D721Med (cell line): ENCODE measurements at regions not wholly inside any gene's neighbourhood (a gene's known extent, or its start where the extent isn't known, plus 50 kb on each side); places are given as distances from the start of the nearest gene placed in this dataset.

Source experiments
- DNase-seq: peaks from one replicate; pipeline ENCODE4 v3.0.0; 2011; ENCODE audit warnings: low spot score; ENCODE audit not compliant: insufficient read length
- FAIRE-seq: peaks from 2 replicates; lab custom pipeline; 2011; peaks lifted over from hg19 to GRCh38; lab: Jason Lieb, UNC
- TF ChIP-seq, protein P1 (sequence below): IDR thresholded peaks from 2 replicates; pipeline ENCODE4 v1.5.1; 2012; ENCODE audit warnings: mild to moderate bottlenecking, control low read depth; ENCODE audit not compliant: insufficient read depth; ENCODE audit errors: missing control alignments

DNA sequence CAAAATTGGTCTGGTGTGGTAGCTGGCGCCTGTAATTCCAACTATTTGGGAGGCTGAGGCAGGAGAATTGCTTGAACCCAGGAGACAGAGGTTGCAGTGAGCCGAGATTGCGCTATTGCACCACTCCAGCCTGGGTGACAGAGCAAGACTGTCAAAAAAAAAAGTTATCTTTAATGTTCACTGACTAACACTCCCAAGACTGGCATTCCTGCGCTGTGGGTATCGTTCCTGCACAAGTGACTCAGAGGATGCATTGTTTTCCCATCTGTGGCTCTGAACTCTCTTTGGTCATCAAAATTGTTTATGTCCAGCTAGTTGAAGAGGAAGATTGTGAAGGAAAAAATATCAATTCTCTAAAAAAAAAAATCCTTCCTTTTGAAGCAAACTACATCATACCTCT, 539.0 kb downstream of the SOX11 start:
- DNase-seq (no peak), FAIRE-seq (no peak)
- TF ChIP-seq, protein P1, sequence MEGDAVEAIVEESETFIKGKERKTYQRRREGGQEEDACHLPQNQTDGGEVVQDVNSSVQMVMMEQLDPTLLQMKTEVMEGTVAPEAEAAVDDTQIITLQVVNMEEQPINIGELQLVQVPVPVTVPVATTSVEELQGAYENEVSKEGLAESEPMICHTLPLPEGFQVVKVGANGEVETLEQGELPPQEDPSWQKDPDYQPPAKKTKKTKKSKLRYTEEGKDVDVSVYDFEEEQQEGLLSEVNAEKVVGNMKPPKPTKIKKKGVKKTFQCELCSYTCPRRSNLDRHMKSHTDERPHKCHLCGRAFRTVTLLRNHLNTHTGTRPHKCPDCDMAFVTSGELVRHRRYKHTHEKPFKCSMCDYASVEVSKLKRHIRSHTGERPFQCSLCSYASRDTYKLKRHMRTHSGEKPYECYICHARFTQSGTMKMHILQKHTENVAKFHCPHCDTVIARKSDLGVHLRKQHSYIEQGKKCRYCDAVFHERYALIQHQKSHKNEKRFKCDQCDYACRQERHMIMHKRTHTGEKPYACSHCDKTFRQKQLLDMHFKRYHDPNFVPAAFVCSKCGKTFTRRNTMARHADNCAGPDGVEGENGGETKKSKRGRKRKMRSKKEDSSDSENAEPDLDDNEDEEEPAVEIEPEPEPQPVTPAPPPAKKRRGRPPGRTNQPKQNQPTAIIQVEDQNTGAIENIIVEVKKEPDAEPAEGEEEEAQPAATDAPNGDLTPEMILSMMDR, result no peak

DNA sequence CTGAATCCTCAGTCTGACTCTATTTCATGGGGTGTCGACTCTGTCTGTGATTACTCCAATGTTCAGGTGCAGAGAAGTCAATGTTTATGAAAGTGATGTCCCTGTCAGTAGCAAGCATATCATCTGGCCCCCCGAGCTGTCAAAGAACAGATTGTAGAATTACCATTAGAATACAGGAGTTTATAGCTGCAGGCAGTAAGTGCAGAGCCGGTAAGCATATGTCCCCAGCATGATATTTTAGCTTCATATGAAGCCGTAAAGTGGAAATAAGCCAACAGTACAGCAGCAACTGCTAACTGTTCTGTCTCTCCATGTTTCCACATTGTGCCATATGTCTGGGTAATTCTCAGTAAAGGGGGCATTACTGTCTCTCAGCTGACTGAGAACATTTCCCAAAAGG, 541.8 kb downstream of the SOX11 start:
- TF ChIP-seq, protein P1, result no peak
- DNase-seq (no peak), FAIRE-seq (no peak)

DNA sequence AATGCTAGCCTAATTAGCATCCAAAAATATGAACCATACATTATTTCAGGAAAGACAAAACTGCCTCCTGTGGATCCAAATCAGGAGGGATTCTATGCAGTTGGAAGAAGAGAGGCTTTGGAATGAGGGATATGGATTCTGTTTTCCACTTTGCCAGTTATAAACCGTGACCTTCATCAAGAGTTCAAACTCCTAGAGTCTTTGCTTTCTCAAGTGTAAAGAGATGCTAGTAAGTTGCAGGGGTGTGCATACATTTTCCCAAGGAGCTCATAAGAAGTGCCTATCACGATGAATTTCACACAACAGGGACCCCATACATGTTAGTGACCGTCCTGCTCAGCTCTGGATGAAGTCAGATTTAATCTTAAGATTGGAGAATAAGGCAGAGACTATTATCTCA, 542.5 kb downstream of the SOX11 start:
- TF ChIP-seq, protein P1, result no peak
- no peak for DNase-seq
- no peak for FAIRE-seq

DNA sequence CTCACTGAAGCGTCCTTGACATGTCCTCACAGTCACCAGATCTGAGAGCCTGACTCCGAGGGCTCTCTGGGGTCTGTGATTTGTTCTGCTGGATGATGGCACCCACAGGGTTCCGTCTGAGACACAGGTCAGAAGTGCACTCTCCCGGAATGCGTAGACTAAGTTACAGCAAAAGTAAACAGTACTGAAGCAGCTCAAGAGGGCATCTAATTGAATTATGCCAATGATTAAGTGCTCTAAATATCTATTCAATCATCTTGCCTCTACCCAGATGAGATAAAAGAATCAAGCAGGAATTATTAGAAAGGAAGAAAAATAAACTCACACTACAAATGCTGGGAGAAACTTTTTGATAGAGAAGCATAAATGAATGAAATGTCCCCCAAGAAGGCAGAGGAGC, 544.1 kb downstream of the SOX11 start:
- TF ChIP-seq, protein P1, result no peak
- FAIRE-seq (no peak), DNase-seq (no peak)

DNA sequence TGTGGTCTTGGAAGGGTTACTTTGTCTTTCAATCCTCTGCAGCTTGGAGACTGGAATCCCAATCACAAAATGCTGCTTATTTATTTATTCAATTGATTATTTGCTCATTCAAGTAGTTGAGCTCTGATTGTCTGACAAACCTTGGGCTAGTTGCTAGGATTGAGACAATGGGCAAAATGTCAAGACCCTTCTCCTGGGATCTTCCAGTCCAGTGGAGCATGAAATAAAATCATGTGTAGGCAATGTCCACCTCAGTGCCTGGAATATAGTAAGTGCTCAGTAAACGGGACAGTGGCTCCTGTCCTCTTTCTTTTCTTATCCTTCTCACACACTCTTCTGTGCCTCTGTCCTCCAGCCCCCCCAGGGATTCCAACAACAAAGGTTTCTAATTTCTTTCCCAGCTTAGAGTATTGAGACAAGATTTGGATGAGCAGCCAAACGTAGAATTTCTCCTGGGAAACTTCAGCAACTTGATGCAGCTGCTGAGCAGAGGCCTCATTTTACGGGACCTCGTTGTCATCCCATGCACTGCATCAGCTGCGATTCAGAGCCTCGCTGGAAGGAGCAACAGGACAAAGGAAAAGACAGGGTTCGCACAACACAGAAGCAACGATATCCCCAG, 545.0 kb downstream of the SOX11 start:
- TF ChIP-seq, protein P1, result no peak
- FAIRE-seq (no peak), DNase-seq (no peak)

DNA sequence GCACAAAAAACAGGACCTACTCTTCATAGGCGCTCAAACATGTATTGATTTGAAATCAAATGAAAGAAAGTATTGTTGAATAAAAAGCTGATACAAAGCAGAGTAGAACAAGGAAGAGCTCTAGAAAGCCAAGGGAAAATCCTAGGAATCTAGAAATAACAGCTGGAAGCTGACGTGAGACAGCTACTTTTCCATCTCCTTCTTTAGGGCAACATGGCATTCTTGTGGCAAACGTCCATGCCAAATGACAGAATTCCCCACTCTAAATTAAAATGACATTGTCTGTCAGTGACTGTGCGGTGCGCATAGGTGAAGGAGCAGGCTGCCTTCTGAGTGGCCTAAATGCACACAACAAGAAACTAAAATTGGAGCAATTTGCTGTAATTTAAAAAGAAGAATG, 557.4 kb downstream of the SOX11 start:
- DNase-seq (no peak), FAIRE-seq (no peak)
- TF ChIP-seq, protein P1, result no peak

DNA sequence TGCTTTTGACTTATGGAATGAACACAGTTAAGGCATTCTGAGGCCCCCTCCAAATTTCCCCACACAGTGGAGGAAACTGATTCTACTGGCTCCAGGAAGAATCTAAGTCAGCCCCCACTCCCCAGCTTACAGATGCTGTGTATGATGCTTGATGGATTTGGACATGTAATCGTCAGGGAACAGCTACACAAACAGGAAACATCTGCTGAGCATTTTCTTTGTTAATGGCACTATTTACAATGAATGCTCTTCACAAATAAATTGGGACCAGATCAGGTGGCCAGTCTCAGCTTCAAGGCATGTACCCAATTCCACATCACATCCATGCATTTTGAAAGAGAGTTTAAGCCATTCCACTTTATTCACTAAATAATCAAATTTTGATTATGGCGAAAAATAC, 562.3 kb downstream of the SOX11 start:
- TF ChIP-seq, protein P1, result no peak
- FAIRE-seq, result no peak
- DNase-seq, result no peak
